NCI-H1092 (cell line): ENCODE measurements at regions not wholly inside any gene's neighbourhood (a gene's known extent, or its start where the extent isn't known, plus 50 kb on each side); places are given as distances from the start of the nearest gene placed in this dataset.
A peak's percentile ranks its signal among the peaks of the same experiment; 100 is the strongest.
"Not testable (repeated sequence)": the region's sequence is repeated elsewhere in the genome, so short reads cannot be mapped to it uniquely, and the experiment has no call there.

Experiments
- DNase-seq: peaks from one replicate; lab custom pipeline; 2025; lab: John Stamatoyannopoulos, UW

GRCh38 chr1:242813490-242814091, 289.1 kb upstream of the PLD5 start:
- no peak for DNase-seq

GRCh38 chr1:242811092-242811840, 286.8 kb upstream of the PLD5 start:
- DNase-seq: no peak

GRCh38 chr1:242806324-242806723, 281.8 kb upstream of the PLD5 start:
- no peak for DNase-seq

GRCh38 chr1:242805360-242805759, 280.9 kb upstream of the PLD5 start:
- not testable (repeated sequence) for DNase-seq

GRCh38 chr1:242802973-242803372, 278.5 kb upstream of the PLD5 start:
- no peak for DNase-seq

- DNase-seq: no peak
Observed at GRCh38 chr1:242800521-242800920, 276.0 kb upstream of the PLD5 start.

- DNase-seq: no peak
Observed at GRCh38 chr1:242797856-242798255, 273.4 kb upstream of the PLD5 start.

GRCh38 chr1:242788771-242789170, 264.3 kb upstream of the PLD5 start:
- DNase-seq: no peak

- no peak for DNase-seq
Observed at GRCh38 chr1:242787968-242788367, 263.5 kb upstream of the PLD5 start.

- no peak for DNase-seq
Observed at GRCh38 chr1:242784807-242785206, 260.3 kb upstream of the PLD5 start.

GRCh38 chr1:242784084-242784483, 259.6 kb upstream of the PLD5 start:
- DNase-seq: no peak

- DNase-seq: no peak
Observed at GRCh38 chr1:242774256-242774655, 249.8 kb upstream of the PLD5 start.

- DNase-seq: no peak
Observed at GRCh38 chr1:242770366-242770765, 245.9 kb upstream of the PLD5 start.

- DNase-seq: no peak
Observed at GRCh38 chr1:242764161-242764560, 239.7 kb upstream of the PLD5 start.

GRCh38 chr1:242761556-242761955, 237.1 kb upstream of the PLD5 start:
- no peak for DNase-seq

GRCh38 chr1:242754926-242755325, 230.4 kb upstream of the PLD5 start:
- no peak for DNase-seq

- DNase-seq: no peak
Observed at GRCh38 chr1:242754125-242754524, 229.6 kb upstream of the PLD5 start.

GRCh38 chr1:242747233-242747632, 222.7 kb upstream of the PLD5 start:
- no peak for DNase-seq

- DNase-seq: no peak
Observed at GRCh38 chr1:242745079-242745478, 220.6 kb upstream of the PLD5 start.

- no peak for DNase-seq
Observed at GRCh38 chr1:242743983-242744780, 219.7 kb upstream of the PLD5 start.

- peak; percentile 7 for DNase-seq
Observed at GRCh38 chr1:242738702-242739645, 214.5 kb upstream of the PLD5 start.

- DNase-seq: no peak
Observed at GRCh38 chr1:242736611-242737010, 212.1 kb upstream of the PLD5 start.
